IPS-18a (cell line): ENCODE measurements at regions not wholly inside any gene's neighbourhood (a gene's known extent, or its start where the extent isn't known, plus 50 kb on each side); places are given as distances from the start of the nearest gene placed in this dataset.
"Not testable (repeated sequence)": the region's sequence is repeated elsewhere in the genome, so short reads cannot be mapped to it uniquely, and the experiment has no call there.

Experiments used
- H3K27ac ChIP-seq: one replicate; pipeline ENCODE4 v1.5.1; 2013; ENCODE audit warnings: low read length
- H3K27me3 ChIP-seq: one replicate; pipeline ENCODE4 v1.6.1; 2013; ENCODE audit warnings: mild to moderate bottlenecking, low read length; ENCODE audit not compliant: control insufficient read depth, insufficient read depth
- H3K36me3 ChIP-seq: one replicate; pipeline ENCODE4 v1.6.1; 2013; ENCODE audit warnings: low read depth, low read length; ENCODE audit not compliant: control insufficient read depth
- H3K4me1 ChIP-seq: one replicate; pipeline ENCODE4 v1.6.1; 2013; ENCODE audit warnings: low read depth, low read length; ENCODE audit not compliant: control insufficient read depth
- H3K4me3 ChIP-seq: one replicate; pipeline ENCODE4 v1.5.1; 2013; ENCODE audit warnings: low read length
- H3K9ac ChIP-seq: one replicate; pipeline ENCODE4 v1.6.1; 2013; ENCODE audit warnings: mild to moderate bottlenecking, low read length, moderate library complexity
- H3K9me3 ChIP-seq: one replicate; pipeline ENCODE4 v1.6.1; 2013; ENCODE audit warnings: low read depth, low read length; ENCODE audit not compliant: control insufficient read depth

GRCh38 chr5:29229461-29229860 is 1964.0 kb upstream of the CDH6 start:
- H3K27me3 ChIP-seq: no peaks in the 10 kb centered on the region
- H3K9me3 ChIP-seq: no peaks in the 10 kb centered on the region
- no peak overlapping the region for H3K4me3 ChIP-seq
- no peaks in the 10 kb centered on the region for H3K36me3 ChIP-seq
- H3K4me1 ChIP-seq: no peaks in the 10 kb centered on the region
- H3K27ac ChIP-seq: no peak overlapping the region
- no peak overlapping the region for H3K9ac ChIP-seq

GRCh38 chr5:29218138-29218537 is 1975.3 kb upstream of the CDH6 start:
- H3K4me3 ChIP-seq: no peak overlapping the region
- no peak overlapping the region for H3K9ac ChIP-seq
- no peaks in the 10 kb centered on the region for H3K36me3 ChIP-seq
- no peaks in the 10 kb centered on the region for H3K27me3 ChIP-seq
- peaks cover 5% of the 10 kb centered on the region for H3K4me1 ChIP-seq
- no peaks in the 10 kb centered on the region for H3K9me3 ChIP-seq
- no peak overlapping the region for H3K27ac ChIP-seq

DNA sequence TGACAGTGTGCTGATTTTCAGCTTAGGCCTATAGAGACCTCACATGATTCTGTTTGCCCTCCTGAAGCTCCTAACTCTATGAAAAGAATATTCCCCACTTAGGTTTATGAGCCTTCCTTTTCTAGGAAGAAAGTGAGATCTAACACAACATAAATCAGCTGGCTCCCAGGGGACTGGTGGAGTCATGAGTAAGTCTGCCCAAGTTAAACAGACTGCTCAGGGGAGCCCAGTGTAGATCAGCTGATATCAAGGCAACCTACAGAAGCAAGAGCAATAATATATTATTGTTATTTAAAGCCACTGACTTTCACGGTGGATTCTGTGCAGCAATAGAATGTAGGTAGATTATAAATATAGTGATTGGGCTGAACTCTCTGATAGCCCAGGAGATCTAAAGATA is 1978.6 kb upstream of the CDH6 start:
- Histone ChIP-seq H3K4me1 (peaks cover 5% of the 10 kb centered on the region), H3K36me3 (no peaks in the 10 kb centered on the region), H3K27ac (no peak overlapping the region), H3K9me3 (no peaks in the 10 kb centered on the region), H3K4me3 (no peak overlapping the region), H3K9ac (no peak overlapping the region), H3K27me3 (no peaks in the 10 kb centered on the region)

GRCh38 chr5:29213475-29213874 is 1980.0 kb upstream of the CDH6 start:
- H3K9ac ChIP-seq: no peak overlapping the region
- H3K27me3 ChIP-seq: no peaks in the 10 kb centered on the region
- H3K4me3 ChIP-seq: no peak overlapping the region
- H3K36me3 ChIP-seq: no peaks in the 10 kb centered on the region
- no peaks in the 10 kb centered on the region for H3K9me3 ChIP-seq
- peaks cover 5% of the 10 kb centered on the region for H3K4me1 ChIP-seq
- H3K27ac ChIP-seq: no peak overlapping the region

DNA sequence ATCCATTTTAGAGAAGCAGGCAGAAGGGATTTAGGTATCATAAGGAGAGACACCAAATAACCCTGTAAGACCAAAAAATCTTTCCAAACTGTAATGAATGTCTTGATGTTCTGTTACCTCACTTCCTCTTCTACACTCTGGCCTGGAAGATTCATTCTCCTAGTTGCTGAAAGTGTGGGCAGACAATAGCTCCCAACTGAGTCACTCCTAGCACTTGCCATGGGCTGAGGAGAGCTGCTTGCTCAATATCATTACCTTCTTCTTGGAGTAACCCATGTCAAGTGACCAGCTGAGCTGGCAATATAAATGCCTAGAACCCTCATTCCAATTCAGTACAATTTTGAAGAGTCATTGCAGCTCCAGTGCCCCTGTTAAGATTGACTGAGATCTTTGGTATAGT is 1985.5 kb upstream of the CDH6 start:
- Histone ChIP-seq H3K27ac (no peak overlapping the region), H3K36me3 (no peaks in the 10 kb centered on the region), H3K27me3 (no peaks in the 10 kb centered on the region), H3K9me3 (no peaks in the 10 kb centered on the region), H3K4me1 (no peaks in the 10 kb centered on the region), H3K9ac (no peak overlapping the region), H3K4me3 (no peak overlapping the region)

- Histone ChIP-seq H3K27me3 (no peaks in the 10 kb centered on the region), H3K4me1 (no peaks in the 10 kb centered on the region), H3K4me3 (no peak overlapping the region), H3K27ac (no peak overlapping the region), H3K36me3 (no peaks in the 10 kb centered on the region), H3K9ac (no peak overlapping the region), H3K9me3 (no peaks in the 10 kb centered on the region)
Observed at GRCh38 chr5:29203049-29203448, 1990.4 kb upstream of the CDH6 start.

- H3K4me1 ChIP-seq: peaks cover 6% of the 10 kb centered on the region
- no peak overlapping the region for H3K9ac ChIP-seq
- no peak overlapping the region for H3K4me3 ChIP-seq
- no peaks in the 10 kb centered on the region for H3K36me3 ChIP-seq
- no peaks in the 10 kb centered on the region for H3K9me3 ChIP-seq
- no peaks in the 10 kb centered on the region for H3K27me3 ChIP-seq
- no peak overlapping the region for H3K27ac ChIP-seq
Observed at GRCh38 chr5:29197631-29198454, 1995.6 kb upstream of the CDH6 start.

- Histone ChIP-seq H3K36me3 (no peaks in the 10 kb centered on the region), H3K4me1 (peaks cover 6% of the 10 kb centered on the region), H3K9ac (no peak overlapping the region), H3K27ac (no peak overlapping the region), H3K9me3 (no peaks in the 10 kb centered on the region), H3K4me3 (no peak overlapping the region), H3K27me3 (no peaks in the 10 kb centered on the region)
Observed at GRCh38 chr5:29193972-29194371, 1999.5 kb upstream of the CDH6 start.

DNA sequence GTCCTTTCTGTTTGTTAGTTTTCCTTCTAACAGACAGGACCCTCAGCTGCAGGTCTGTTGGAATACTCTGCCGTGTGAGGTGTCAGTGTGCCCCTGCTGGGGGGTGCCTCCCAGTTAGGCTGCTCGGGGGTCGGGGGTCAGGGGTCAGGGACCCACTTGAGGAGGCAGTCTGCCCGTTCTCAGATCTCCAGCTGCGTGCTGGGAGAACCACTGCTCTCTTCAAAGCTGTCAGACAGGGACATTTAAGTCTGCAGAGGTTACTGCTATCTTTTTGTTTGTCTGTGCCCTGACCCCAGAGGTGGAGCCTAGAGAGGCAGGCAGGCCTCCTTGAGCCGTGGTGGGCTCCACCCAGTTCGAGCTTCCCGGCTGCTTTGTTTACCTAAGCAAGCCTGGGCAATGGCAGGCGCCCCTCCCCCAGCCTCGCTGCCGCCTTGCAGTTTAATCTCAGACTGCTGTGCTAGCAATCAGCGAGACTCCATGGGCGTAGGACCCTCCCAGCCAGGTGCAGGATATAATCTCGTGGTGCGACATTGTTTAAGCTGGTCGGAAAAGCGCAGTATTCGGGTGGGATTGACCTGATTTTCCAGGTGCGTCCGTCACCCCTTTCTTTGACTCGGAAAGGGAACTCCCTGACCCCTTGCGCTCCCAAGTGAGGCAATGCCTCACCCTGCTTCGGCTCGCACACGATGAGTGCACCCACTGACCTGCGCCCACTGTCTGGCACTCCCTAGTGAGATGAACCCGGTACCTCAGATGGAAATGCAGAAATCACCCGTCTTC is 2002.0 kb upstream of the CDH6 start:
- H3K9ac ChIP-seq, H3K36me3 ChIP-seq, H3K4me1 ChIP-seq, H3K27ac ChIP-seq, H3K27me3 ChIP-seq, H3K9me3 ChIP-seq, H3K4me3 ChIP-seq: not testable (repeated sequence)

GRCh38 chr5:29190398-29190797 is 2003.1 kb upstream of the CDH6 start:
- H3K9ac ChIP-seq, H3K9me3 ChIP-seq, H3K27ac ChIP-seq, H3K4me1 ChIP-seq, H3K36me3 ChIP-seq, H3K27me3 ChIP-seq, H3K4me3 ChIP-seq: not testable (repeated sequence)

DNA sequence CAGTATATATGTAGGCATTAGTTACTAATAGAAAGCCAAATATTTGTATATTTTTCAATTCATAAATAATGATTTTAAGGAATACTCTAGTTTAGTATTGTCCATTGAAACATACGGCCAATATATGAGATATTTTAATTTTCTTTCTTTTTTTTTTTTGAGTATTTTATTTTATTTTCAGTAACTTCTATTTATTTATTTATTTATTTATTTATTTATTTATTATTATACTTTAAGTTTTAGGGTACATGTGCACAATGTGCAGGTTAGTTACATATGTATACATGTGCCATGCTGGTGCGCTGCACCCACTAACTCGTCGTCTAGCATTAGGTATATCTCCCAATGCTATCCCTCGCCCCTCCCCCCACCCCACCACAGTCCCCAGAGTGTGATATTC is 2007.1 kb upstream of the CDH6 start:
- not testable (repeated sequence) for H3K27me3 ChIP-seq, H3K36me3 ChIP-seq, H3K27ac ChIP-seq, H3K4me1 ChIP-seq, H3K9ac ChIP-seq, H3K4me3 ChIP-seq, H3K9me3 ChIP-seq

DNA sequence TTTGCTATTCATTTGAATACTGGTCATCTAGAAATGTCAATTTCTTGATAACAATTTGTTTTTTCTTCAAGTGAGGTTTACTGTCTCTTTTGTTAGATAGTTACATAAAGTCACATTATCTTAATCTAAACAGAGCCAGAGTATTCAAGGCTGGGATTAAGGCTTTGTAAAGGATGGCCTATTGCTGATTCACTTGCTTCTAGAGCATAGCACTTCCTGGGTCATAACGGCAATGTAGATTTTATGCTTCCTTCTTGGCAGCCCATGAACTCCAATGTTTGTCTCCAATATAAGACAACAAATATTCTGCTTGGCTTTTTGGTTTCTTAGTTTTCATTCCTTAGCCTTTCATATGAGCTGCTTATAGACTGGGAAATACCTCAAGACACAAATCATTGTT is 2007.9 kb upstream of the CDH6 start:
- no peaks in the 10 kb centered on the region for H3K4me1 ChIP-seq
- no peaks in the 10 kb centered on the region for H3K9me3 ChIP-seq
- H3K9ac ChIP-seq: no peak overlapping the region
- H3K4me3 ChIP-seq: no peak overlapping the region
- no peaks in the 10 kb centered on the region for H3K27me3 ChIP-seq
- no peak overlapping the region for H3K27ac ChIP-seq
- no peaks in the 10 kb centered on the region for H3K36me3 ChIP-seq
